ENCODE measurements at regions not wholly inside any gene's neighbourhood (a gene's known extent, or its start where the extent isn't known, plus 50 kb on each side); places are given as distances from the start of the nearest gene placed in this dataset.

DNA sequence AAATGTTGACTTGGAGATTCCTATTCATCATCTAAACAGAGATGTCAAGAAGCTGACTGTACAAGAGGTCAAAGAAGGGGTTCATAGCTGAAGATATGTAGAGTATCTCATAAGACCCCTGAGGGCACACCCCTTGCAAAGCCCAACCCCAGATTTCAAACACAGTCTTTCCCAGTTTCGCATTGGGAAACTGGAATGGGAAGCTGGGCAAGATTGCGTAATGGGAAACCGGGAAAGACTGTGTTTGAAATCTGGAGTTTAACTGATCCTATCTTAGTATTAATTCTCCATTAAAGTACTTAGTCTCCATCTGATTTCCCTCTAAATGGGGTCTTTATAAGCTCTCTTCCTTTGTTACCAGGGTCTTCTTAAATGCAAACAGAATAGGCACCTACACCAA is 99.5 kb downstream of the FAM76B start:
- TF ChIP-seq, protein P1, sequence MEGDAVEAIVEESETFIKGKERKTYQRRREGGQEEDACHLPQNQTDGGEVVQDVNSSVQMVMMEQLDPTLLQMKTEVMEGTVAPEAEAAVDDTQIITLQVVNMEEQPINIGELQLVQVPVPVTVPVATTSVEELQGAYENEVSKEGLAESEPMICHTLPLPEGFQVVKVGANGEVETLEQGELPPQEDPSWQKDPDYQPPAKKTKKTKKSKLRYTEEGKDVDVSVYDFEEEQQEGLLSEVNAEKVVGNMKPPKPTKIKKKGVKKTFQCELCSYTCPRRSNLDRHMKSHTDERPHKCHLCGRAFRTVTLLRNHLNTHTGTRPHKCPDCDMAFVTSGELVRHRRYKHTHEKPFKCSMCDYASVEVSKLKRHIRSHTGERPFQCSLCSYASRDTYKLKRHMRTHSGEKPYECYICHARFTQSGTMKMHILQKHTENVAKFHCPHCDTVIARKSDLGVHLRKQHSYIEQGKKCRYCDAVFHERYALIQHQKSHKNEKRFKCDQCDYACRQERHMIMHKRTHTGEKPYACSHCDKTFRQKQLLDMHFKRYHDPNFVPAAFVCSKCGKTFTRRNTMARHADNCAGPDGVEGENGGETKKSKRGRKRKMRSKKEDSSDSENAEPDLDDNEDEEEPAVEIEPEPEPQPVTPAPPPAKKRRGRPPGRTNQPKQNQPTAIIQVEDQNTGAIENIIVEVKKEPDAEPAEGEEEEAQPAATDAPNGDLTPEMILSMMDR (conservative IDR thresholded peaks at IDR 0.05; ENCODE audit: low read depth, low read length) = no peak
- TF ChIP-seq EZH2 (IDR thresholded peaks at IDR 0.05; ENCODE audit: borderline replicate concordance, low read depth, low read length, poor library complexity, severe bottlenecking) = no peak

Measured in A673 (cell line).